OCI-LY1 (cell line): ENCODE measurements at regions not wholly inside any gene's neighbourhood (a gene's known extent, or its start where the extent isn't known, plus 50 kb on each side); places are given as distances from the start of the nearest gene placed in this dataset.
"Not testable (repeated sequence)": the region's sequence is repeated elsewhere in the genome, so short reads cannot be mapped to it uniquely, and the experiment has no call there.

Source experiments
- H2AFZ ChIP-seq: fragments of 200-600 bp; sonication (generic), shearing (Covaris generic); 2 replicates; pipeline ENCODE4 v1.6.0; 2014; ENCODE audit warnings: antibody characterized with exemption, mild to moderate bottlenecking, low read length
- H3F3A ChIP-seq: fragments of 200-600 bp; sonication (generic), shearing (Covaris generic); 2 replicates; pipeline ENCODE4 v1.6.0; 2014; ENCODE audit warnings: mild to moderate bottlenecking, antibody characterized with exemption, low read length, moderate library complexity; ENCODE audit not compliant: insufficient read depth
- H3K27ac ChIP-seq: fragments of 200-600 bp; sonication (generic); 2 replicates; pipeline ENCODE4 v1.5.1; 2014; ENCODE audit warnings: low read length, mixed run types, mild to moderate bottlenecking, low read depth; ENCODE audit not compliant: poor library complexity, severe bottlenecking
- H3K27me3 ChIP-seq: fragments of 200-600 bp; sonication (generic); 2 replicates; pipeline ENCODE4 v1.6.0; 2014; ENCODE audit warnings: antibody characterized with exemption, mild to moderate bottlenecking, low read length, moderate library complexity; ENCODE audit not compliant: insufficient read depth
- H3K36me3 ChIP-seq: fragments of 200-600 bp; sonication (generic); 2 replicates; pipeline ENCODE4 v1.6.1; 2014; ENCODE audit warnings: mild to moderate bottlenecking, antibody characterized with exemption, low read length, moderate library complexity, mixed read lengths; ENCODE audit not compliant: insufficient read depth
- H3K4me1 ChIP-seq: fragments of 200-600 bp; sonication (generic); 2 replicates; pipeline ENCODE4 v1.5.1; 2014; ENCODE audit warnings: mild to moderate bottlenecking, low read length, moderate library complexity; ENCODE audit not compliant: insufficient read depth, severe bottlenecking
- H3K4me2 ChIP-seq: fragments of 200-600 bp; sonication (generic), shearing (Covaris generic); 2 replicates; pipeline ENCODE4 v1.6.1; 2014; ENCODE audit warnings: low read length
- H3K4me3 ChIP-seq: fragments of 200-600 bp; sonication (generic); 2 replicates; pipeline ENCODE4 v1.5.1; 2014; ENCODE audit warnings: low read length, low read depth, mild to moderate bottlenecking, mixed read lengths; ENCODE audit not compliant: poor library complexity, severe bottlenecking
- H3K79me2 ChIP-seq: fragments of 200-600 bp; shearing (Covaris generic); 2 replicates; pipeline ENCODE4 v1.6.1; 2016; ENCODE audit warnings: mixed run types, low read length, mixed read lengths; ENCODE audit not compliant: insufficient read depth
- H3K9ac ChIP-seq: fragments of 200-600 bp; sonication (generic), shearing (Covaris generic); 2 replicates; pipeline ENCODE4 v1.6.1; 2014; ENCODE audit warnings: mild to moderate bottlenecking, low read length, mixed read lengths
- H3K9me2 ChIP-seq: fragments of 200-600 bp; sonication (generic), shearing (Covaris generic); 2 replicates; pipeline ENCODE4 v1.6.1; 2014; ENCODE audit warnings: low read depth, mild to moderate bottlenecking, low read length, mixed read lengths
- H3K9me3 ChIP-seq: fragments of 200-600 bp; shearing (Covaris generic); 2 replicates; pipeline ENCODE4 v1.6.1; 2014; ENCODE audit warnings: low read length, mixed read lengths
- H4K20me1 ChIP-seq: fragments of 200-600 bp; sonication (generic), shearing (Covaris generic); 2 replicates; pipeline ENCODE4 v1.6.0; 2016; ENCODE audit warnings: mild to moderate bottlenecking, low read length; ENCODE audit not compliant: insufficient read depth
- CTCF ChIP-seq: fragments of 200-600 bp; sonication (generic), shearing (Covaris generic); IDR thresholded peaks from 2 replicates; pipeline ENCODE4 v1.5.1; 2017; ENCODE audit warnings: mild to moderate bottlenecking, antibody characterized with exemption, low read length, moderate library complexity, mixed read lengths
- EZH2 ChIP-seq: fragments of 200-600 bp; sonication (generic), shearing (Covaris generic); IDR thresholded peaks from 2 replicates; pipeline ENCODE4 v1.8.0; 2017; ENCODE audit warnings: borderline replicate concordance, mixed run types, mild to moderate bottlenecking, antibody characterized with exemption, low read length, moderate library complexity, mixed read lengths

DNA sequence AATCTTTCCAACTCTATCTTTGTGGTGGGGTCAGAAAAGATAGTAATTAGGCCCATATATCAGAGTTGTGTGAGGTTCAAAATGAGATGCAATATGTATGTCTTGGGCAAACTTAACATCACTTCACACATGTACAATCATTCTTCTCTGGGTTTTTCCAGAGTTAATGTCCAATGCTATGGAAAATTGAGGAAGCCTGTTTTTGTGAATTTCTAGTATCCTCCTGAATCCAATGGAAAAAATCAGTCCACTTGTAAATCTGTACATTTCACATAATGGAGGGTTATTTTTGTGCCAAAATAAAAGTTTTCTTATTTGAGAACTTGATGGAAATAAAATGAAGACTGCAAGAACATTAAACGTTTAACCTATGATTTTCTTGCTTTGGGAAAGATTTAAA, 155.6 kb upstream of the SEMA6A start:
- no peaks in the 10 kb centered on the region for H3K9me3 ChIP-seq
- H2AFZ ChIP-seq: no peak overlapping the region
- no peak overlapping the region for H3K4me3 ChIP-seq
- H3K9me2 ChIP-seq: no peaks in the 10 kb centered on the region
- no peak overlapping the region for H3K27ac ChIP-seq
- no peaks in the 10 kb centered on the region for H3F3A ChIP-seq
- H3K79me2 ChIP-seq: no peaks in the 10 kb centered on the region
- H3K27me3 ChIP-seq: no peaks in the 10 kb centered on the region
- H3K9ac ChIP-seq: no peak overlapping the region
- no peaks in the 10 kb centered on the region for H3K36me3 ChIP-seq
- H3K4me1 ChIP-seq: no peaks in the 10 kb centered on the region
- no peaks in the 10 kb centered on the region for H4K20me1 ChIP-seq
- no peak overlapping the region for H3K4me2 ChIP-seq
- TF ChIP-seq EZH2: no peak
- no peak for TF ChIP-seq CTCF

- Histone ChIP-seq H3K4me2 (no peak overlapping the region), H3F3A (no peaks in the 10 kb centered on the region), H3K27ac (no peak overlapping the region), H3K9me3 (no peaks in the 10 kb centered on the region), H3K9me2 (no peaks in the 10 kb centered on the region), H3K27me3 (0 out of 2 replicates have a peak, but pooled peaks cover 3% of the 10 kb centered on the region), H4K20me1 (no peaks in the 10 kb centered on the region), H3K79me2 (no peaks in the 10 kb centered on the region), H3K4me1 (no peaks in the 10 kb centered on the region), H3K36me3 (no peaks in the 10 kb centered on the region), H2AFZ (no peak overlapping the region), H3K9ac (no peak overlapping the region), H3K4me3 (no peak overlapping the region)
- TF ChIP-seq CTCF (no peak), EZH2 (no peak)
Measured at GRCh38 chr5:116727248-116727647, 152.6 kb upstream of the SEMA6A start.

- not testable (repeated sequence) for H3F3A ChIP-seq, H3K27me3 ChIP-seq, H3K27ac ChIP-seq, H3K9me2 ChIP-seq, H2AFZ ChIP-seq, H3K4me2 ChIP-seq, H3K9ac ChIP-seq, H3K4me3 ChIP-seq, H3K9me3 ChIP-seq, H3K36me3 ChIP-seq, H3K4me1 ChIP-seq, H3K79me2 ChIP-seq, H4K20me1 ChIP-seq
Measured at GRCh38 chr5:116726180-116726579, 151.6 kb upstream of the SEMA6A start.

GRCh38 chr5:116724971-116725370, 150.3 kb upstream of the SEMA6A start:
- TF ChIP-seq EZH2: no peak
- TF ChIP-seq CTCF: no peak
- H3K9me3 ChIP-seq: no peaks in the 10 kb centered on the region

More at GRCh38 chr5:116724971-116725370, 150.3 kb upstream of the SEMA6A start:
- Histone ChIP-seq H4K20me1 (no peaks in the 10 kb centered on the region), H3K9ac (no peak overlapping the region), H3K4me2 (no peak overlapping the region), H3K27me3 (0 out of 2 replicates have a peak, but pooled peaks cover 3% of the 10 kb centered on the region), H3K4me1 (no peaks in the 10 kb centered on the region), H2AFZ (no peak overlapping the region), H3K36me3 (no peaks in the 10 kb centered on the region), H3K79me2 (no peaks in the 10 kb centered on the region), H3K27ac (no peak overlapping the region), H3F3A (no peaks in the 10 kb centered on the region), H3K4me3 (no peak overlapping the region), H3K9me2 (no peaks in the 10 kb centered on the region)
